Neural cell (in vitro differentiated cells): ENCODE measurements at regions not wholly inside any gene's neighbourhood (a gene's known extent, or its start where the extent isn't known, plus 50 kb on each side); places are given as distances from the start of the nearest gene placed in this dataset.

ENCODE experiments used
- H2AFZ ChIP-seq: fragments of 200-600, 300-800 bp; sonication (generic), shearing (Covaris generic); 2 replicates; pipeline ENCODE4 v1.6.0; 2014; ENCODE audit warnings: low read depth, mild to moderate bottlenecking, antibody characterized with exemption, low read length, moderate library complexity
- H3F3A ChIP-seq: fragments of 200-600 bp; shearing (Covaris generic); 2 replicates; pipeline ENCODE4 v1.6.1; 2016; ENCODE audit warnings: mild to moderate bottlenecking, moderate library complexity, mixed read lengths, antibody characterized with exemption, low read length; ENCODE audit not compliant: insufficient read depth, poor library complexity, severe bottlenecking
- H3K27ac ChIP-seq: fragments of 200-600, 300-800 bp; sonication (generic), shearing (Covaris generic); 2 replicates; pipeline ENCODE4 v1.5.1; 2014; ENCODE audit warnings: mild to moderate bottlenecking, low read length, moderate library complexity
- H3K27me3 ChIP-seq: fragments of 300-800, 200-600 bp; sonication (generic), shearing (Covaris generic); 2 replicates; pipeline ENCODE4 v1.6.0; 2014; ENCODE audit warnings: mild to moderate bottlenecking, low read depth, low read length, moderate library complexity; ENCODE audit not compliant: insufficient read depth
- H3K36me3 ChIP-seq: fragments of 300-800, 200-600 bp; sonication (generic), shearing (Covaris generic); 2 replicates; pipeline ENCODE4 v1.5.1; 2014; ENCODE audit warnings: mild to moderate bottlenecking, antibody characterized with exemption, low read length, moderate library complexity; ENCODE audit not compliant: insufficient read depth
- H3K4me2 ChIP-seq: fragments of 300-800, 200-600 bp; sonication (generic), shearing (Covaris generic); 2 replicates; pipeline ENCODE4 v1.6.0; 2014; ENCODE audit warnings: mild to moderate bottlenecking, low read length
- H3K4me3 ChIP-seq: fragments of 300-800, 200-600 bp; sonication (generic), shearing (Covaris generic); 2 replicates; pipeline ENCODE4 v1.5.1; 2014; ENCODE audit warnings: mild to moderate bottlenecking, low read length, moderate library complexity
- H3K79me2 ChIP-seq: fragments of 200-600 bp; shearing (Covaris generic); replicated peaks from 2 replicates; pipeline ENCODE4 v1.6.0; 2014; ENCODE audit warnings: mild to moderate bottlenecking, low read length, moderate library complexity; ENCODE audit not compliant: insufficient read depth
- H3K9ac ChIP-seq: fragments of 300-800, 200-600 bp; sonication (generic), shearing (Covaris generic); 2 replicates; pipeline ENCODE4 v1.6.1; 2016; ENCODE audit warnings: mild to moderate bottlenecking, low read length, mixed read lengths
- H3K9me2 ChIP-seq: fragments of 200-600 bp; shearing (Covaris generic); 2 replicates; pipeline ENCODE4 v1.6.1; 2016; ENCODE audit warnings: mild to moderate bottlenecking, low read length, mixed read lengths; ENCODE audit not compliant: insufficient read depth
- H3K9me3 ChIP-seq: fragments of 200-600, 300-800 bp; sonication (generic), shearing (Covaris generic); 2 replicates; pipeline ENCODE4 v1.6.1; 2016; ENCODE audit warnings: mild to moderate bottlenecking, mixed run types, low read length, moderate library complexity, mixed read lengths
- H4K20me1 ChIP-seq: fragments of 200-600 bp; shearing (Covaris generic); 2 replicates; pipeline ENCODE4 v1.6.1; 2016; ENCODE audit warnings: mild to moderate bottlenecking, mixed run types; ENCODE audit not compliant: insufficient read depth
- CTCF ChIP-seq: fragments of 450-650 bp; IDR thresholded peaks from 2 replicates; pipeline ENCODE4 v1.5.1; 2014; ENCODE audit warnings: antibody characterized with exemption, mild to moderate bottlenecking, moderate library complexity; ENCODE audit not compliant: poor library complexity, severe bottlenecking
- EP300 ChIP-seq: fragments of 450-650 bp; conservative IDR thresholded peaks from 2 replicates; pipeline ENCODE4 v1.6.1; 2014; ENCODE audit warnings: antibody characterized with exemption, mild to moderate bottlenecking, moderate library complexity; ENCODE audit not compliant: poor library complexity, severe bottlenecking
- EZH2 ChIP-seq: fragments of 200-600, 300-800 bp; shearing (Covaris generic), sonication (generic); IDR thresholded peaks from 2 replicates; pipeline ENCODE4 v1.6.1; 2014; ENCODE audit warnings: antibody characterized with exemption, low read length, borderline replicate concordance, mild to moderate bottlenecking; ENCODE audit not compliant: insufficient read depth, poor library complexity, severe bottlenecking
- MXI1 ChIP-seq: fragments of 450-650 bp; conservative IDR thresholded peaks from 2 replicates; pipeline ENCODE4 v1.6.1; 2014; ENCODE audit warnings: antibody characterized with exemption, mild to moderate bottlenecking; ENCODE audit not compliant: poor library complexity, severe bottlenecking
- POLR2AphosphoS5 ChIP-seq: IDR thresholded peaks from 2 replicates; pipeline ENCODE4 v1.6.1; 2012
- RAD21 ChIP-seq: fragments of 450-650 bp; conservative IDR thresholded peaks from 2 replicates; pipeline ENCODE4 v1.6.1; 2014; ENCODE audit warnings: antibody characterized with exemption, mild to moderate bottlenecking, moderate library complexity
- REST ChIP-seq: IDR thresholded peaks from 2 replicates; pipeline ENCODE4 v1.6.1; 2012; ENCODE audit warnings: borderline replicate concordance
- SMC3 ChIP-seq: fragments of 450-650 bp; conservative IDR thresholded peaks from 2 replicates; pipeline ENCODE4 v1.6.1; 2014; ENCODE audit warnings: antibody characterized with exemption, mild to moderate bottlenecking, moderate library complexity; ENCODE audit not compliant: poor library complexity
- TAF1 ChIP-seq: IDR thresholded peaks from 2 replicates; pipeline ENCODE4 v1.6.1; 2012; ENCODE audit warnings: low read depth

GRCh38 chr6:71080826-71081225 is 124.0 kb upstream of the B3GAT2 start:
- no peak for TF ChIP-seq MXI1
- TF ChIP-seq SMC3 = no peak
- TF ChIP-seq EZH2 = no peak
- no peak for TF ChIP-seq EP300
- TF ChIP-seq CTCF = no peak
- no peak for TF ChIP-seq RAD21
- no peak for TF ChIP-seq TAF1
- TF ChIP-seq REST = no peak
- TF ChIP-seq POLR2AphosphoS5 = no peak

GRCh38 chr6:71082033-71082650 is 125.3 kb upstream of the B3GAT2 start:
- Histone ChIP-seq H3K36me3 (no peaks in the 10 kb centered on the region), H3K27me3 (no peaks in the 10 kb centered on the region), H3F3A (no peaks in the 10 kb centered on the region), H4K20me1 (no peaks in the 10 kb centered on the region), H3K79me2 (no peaks in the 10 kb centered on the region), H3K9me3 (no peaks in the 10 kb centered on the region), H2AFZ (no peak overlapping the region), H3K4me3 (no peak overlapping the region), H3K9ac (no peak overlapping the region), H3K27ac (no peak overlapping the region), H3K4me2 (no peak overlapping the region), H3K9me2 (no peaks in the 10 kb centered on the region)
- no peak for TF ChIP-seq POLR2AphosphoS5
- no peak for TF ChIP-seq MXI1
- no peak for TF ChIP-seq REST
- no peak for TF ChIP-seq SMC3
- TF ChIP-seq RAD21 = no peak
- no peak for TF ChIP-seq TAF1
- no peak for TF ChIP-seq EP300
- TF ChIP-seq EZH2 = no peak
- TF ChIP-seq CTCF = no peak

More at GRCh38 chr6:71080826-71081225, 124.0 kb upstream of the B3GAT2 start:
- Histone ChIP-seq H3K79me2 (no peaks in the 10 kb centered on the region), H3K4me2 (no peak overlapping the region), H3K27me3 (no peaks in the 10 kb centered on the region), H3K36me3 (no peaks in the 10 kb centered on the region), H2AFZ (no peak overlapping the region), H3K9ac (no peak overlapping the region), H3F3A (no peaks in the 10 kb centered on the region), H3K9me2 (no peaks in the 10 kb centered on the region), H4K20me1 (no peaks in the 10 kb centered on the region), H3K4me3 (no peak overlapping the region), H3K27ac (no peak overlapping the region), H3K9me3 (no peaks in the 10 kb centered on the region)
